GM12892 (cell line): ENCODE measurements at regions not wholly inside any gene's neighbourhood (a gene's known extent, or its start where the extent isn't known, plus 50 kb on each side); places are given as distances from the start of the nearest gene placed in this dataset.

Source experiments
- POLR2A ChIP-seq: IDR thresholded peaks from 2 replicates; pipeline ENCODE4 v1.6.1; 2011; ENCODE audit warnings: low read depth, low read length, control low read depth
- TAF1 ChIP-seq: IDR thresholded peaks from 2 replicates; pipeline ENCODE4 v1.6.1; 2011; ENCODE audit warnings: low read depth, mild to moderate bottlenecking, control low read depth, low read length, borderline replicate concordance

GRCh38 chr10:75347186-75347585 lies 54.4 kb downstream of the ZNF503 start:
- no peak for TF ChIP-seq POLR2A
- TF ChIP-seq TAF1: no peak
